Endothelial cell of umbilical vein (primary cell): ENCODE measurements at regions not wholly inside any gene's neighbourhood (a gene's known extent, or its start where the extent isn't known, plus 50 kb on each side); places are given as distances from the start of the nearest gene placed in this dataset.

ENCODE experiments used
- BruUV-seq: library from RNA; stranded (reverse); fragments of 400-500 nt; replicated peaks from 2 replicates; lab custom pipeline; 2021; lab: Mats Ljungman, UMichigan
- CTCF ChIA-PET: fragments of 300-600, 350-600 bp; sonication (Branson Sonifier 250); formaldehyde crosslinking; loops from one replicate; lab custom pipeline; 2021; ENCODE audit warnings: antibody characterized with exemption, inconsistent platforms; lab: Charles Lee
- POLR2A ChIA-PET: fragments of 300-600, 350-600 bp; sonication (Branson Sonifier 250); formaldehyde crosslinking; loops from one replicate; lab custom pipeline; 2021; ENCODE audit warnings: antibody characterized with exemption, inconsistent platforms; lab: Charles Lee
- DNase-seq: peaks from one replicate; pipeline ENCODE4 v3.0.0-alpha.2; 2011; ENCODE audit warnings: low read depth, low spot score
- FAIRE-seq: peaks from 2 replicates; lab custom pipeline; 2011; peaks lifted over from hg19 to GRCh38; lab: Jason Lieb, UNC
- H2AFZ ChIP-seq: 2 replicates; pipeline ENCODE4 v1.6.0; 2012; ENCODE audit warnings: low read depth, low read length, control low read depth, inconsistent platforms
- H3K27ac ChIP-seq: 2 replicates; pipeline ENCODE4 v1.5.1; 2011; ENCODE audit warnings: low read depth, mild to moderate bottlenecking, control low read depth, low read length, moderate library complexity; ENCODE audit not compliant: insufficient read depth
- H3K27me3 ChIP-seq, 2 experiments: 2 replicates each; pipeline versions ENCODE4 v1.6.0 to v1.6.1; 2011; ENCODE audit warnings: low read length in 2 of 2, mixed read lengths in 1 of 2; ENCODE audit not compliant: control insufficient read depth in 2 of 2, insufficient read depth in 2 of 2
- H3K36me3 ChIP-seq, 2 experiments: 2 replicates in 1 of 2; 3 replicates in 1 of 2; pipeline ENCODE4 v1.5.1; 2011; ENCODE audit warnings: low read length in 2 of 2, mild to moderate bottlenecking in 1 of 2, moderate library complexity in 1 of 2; ENCODE audit not compliant: control insufficient read depth in 2 of 2, insufficient read depth in 2 of 2; ENCODE audit errors: extremely low read depth in 1 of 2
- H3K4me1 ChIP-seq: 3 replicates; pipeline ENCODE4 v1.5.1; 2011; ENCODE audit warnings: mild to moderate bottlenecking, low read length; ENCODE audit not compliant: control insufficient read depth, insufficient read depth; ENCODE audit errors: extremely low read depth
- H3K4me2 ChIP-seq: 2 replicates; pipeline ENCODE4 v1.6.1; 2011; ENCODE audit warnings: low read length, control low read depth, mixed read lengths; ENCODE audit not compliant: insufficient read depth
- H3K4me3 ChIP-seq, 3 experiments: fragments of 200-600 bp in 1 of 3; sonication (generic), shearing (Covaris generic) in 1 of 3; replicated peaks in 1 of 3; 2 replicates each; pipeline ENCODE4 v1.5.1; 2011 to 2016; ENCODE audit warnings: control low read depth in 3 of 3, low read length in 3 of 3, mild to moderate bottlenecking in 2 of 3, inconsistent platforms in 1 of 3, low read depth in 1 of 3, moderate library complexity in 1 of 3; ENCODE audit not compliant: insufficient read depth in 1 of 3
- H3K79me2 ChIP-seq: 2 replicates; pipeline ENCODE4 v1.6.0; 2012; ENCODE audit warnings: low read length, inconsistent platforms; ENCODE audit not compliant: control insufficient read depth, insufficient read depth
- H3K9ac ChIP-seq: replicated peaks from 2 replicates; pipeline ENCODE3; 2011; ENCODE audit warnings: low read length, control low read depth; ENCODE audit not compliant: insufficient read depth; ENCODE audit errors: extremely low read depth
- H3K9me1 ChIP-seq: replicated peaks from 3 replicates; pipeline ENCODE4 v1.6.0; 2011; ENCODE audit warnings: mild to moderate bottlenecking, low read length; ENCODE audit not compliant: control insufficient read depth, insufficient read depth; ENCODE audit errors: extremely low read depth
- H3K9me3 ChIP-seq: replicated peaks from 2 replicates; pipeline ENCODE4 v1.5.1; 2012; ENCODE audit warnings: low read length, inconsistent platforms; ENCODE audit not compliant: control insufficient read depth, insufficient read depth
- H4K20me1 ChIP-seq: replicated peaks from 2 replicates; pipeline ENCODE3; 2011; ENCODE audit warnings: mild to moderate bottlenecking, low read length; ENCODE audit not compliant: control insufficient read depth, insufficient read depth; ENCODE audit errors: extremely low read depth
- CTCF ChIP-seq, 2 donors: IDR thresholded peaks; 1 replicate in 1 of 2; 2 replicates in 1 of 2; pipeline ENCODE4 v1.5.1; 2011; ENCODE audit warnings: low read length in 2 of 2, mild to moderate bottlenecking in 2 of 2, moderate library complexity in 2 of 2, control low read depth in 1 of 2, inconsistent platforms in 1 of 2, low read depth in 1 of 2; ENCODE audit not compliant: insufficient read depth in 1 of 2; ENCODE audit errors: extremely low read depth in 1 of 2
- EZH2 ChIP-seq: IDR thresholded peaks from 2 replicates; pipeline ENCODE4 v1.6.1; 2012; ENCODE audit warnings: borderline replicate concordance, low read depth, mild to moderate bottlenecking, moderate library complexity, low read length, inconsistent platforms; ENCODE audit not compliant: severe bottlenecking
- FOS ChIP-seq: IDR thresholded peaks from 2 replicates; pipeline ENCODE4 v1.6.1; 2011; ENCODE audit warnings: mild to moderate bottlenecking, low read length, moderate library complexity, borderline replicate concordance; ENCODE audit not compliant: insufficient read depth
- GATA2 ChIP-seq: IDR thresholded peaks from 2 replicates; pipeline ENCODE4 v1.7.0; 2011; ENCODE audit warnings: low read depth, mild to moderate bottlenecking, moderate library complexity, mixed read lengths, low read length; ENCODE audit not compliant: insufficient read length, insufficient read depth
- JUN ChIP-seq: IDR thresholded peaks from 2 replicates; pipeline ENCODE4 v1.6.1; 2011; ENCODE audit warnings: borderline replicate concordance, low read depth; ENCODE audit not compliant: insufficient read length, insufficient read depth
- MYC ChIP-seq: IDR thresholded peaks from one replicate; pipeline ENCODE4 v1.6.1; 2011; ENCODE audit warnings: mild to moderate bottlenecking, low read depth, low read length
- POLR2A ChIP-seq: IDR thresholded peaks from 2 replicates; pipeline ENCODE4 v1.6.1; 2012; ENCODE audit warnings: low read depth, mild to moderate bottlenecking, control low read depth, low read length
- POLR2AphosphoS5 ChIP-seq: IDR thresholded peaks from 2 replicates; pipeline ENCODE4 v1.6.1; 2012; ENCODE audit warnings: low read depth, mild to moderate bottlenecking, control low read depth, low read length, moderate library complexity; ENCODE audit not compliant: insufficient read depth
- dilution Hi-C: fragments of 300-500 bp; cut with MboI; formaldehyde crosslinking; loops from one replicate; pipeline ENCODE4 v1.15.0; 2019; ENCODE audit warnings: low sequenced_read_pairs; ENCODE audit not compliant: extremely low pct_ligation_motif_present
- intact Hi-C: fragments of 100-400 bp; cut with micrococcal nuclease; formaldehyde crosslinking; loops from one replicate; pipeline ENCODE4 v1.10.0; 2022
- TF ChIP-seq, protein P1 (sequence below): IDR thresholded peaks from 2 replicates; pipeline ENCODE4 v1.6.1; 2011; ENCODE audit not compliant: insufficient read depth, insufficient read length

DNA sequence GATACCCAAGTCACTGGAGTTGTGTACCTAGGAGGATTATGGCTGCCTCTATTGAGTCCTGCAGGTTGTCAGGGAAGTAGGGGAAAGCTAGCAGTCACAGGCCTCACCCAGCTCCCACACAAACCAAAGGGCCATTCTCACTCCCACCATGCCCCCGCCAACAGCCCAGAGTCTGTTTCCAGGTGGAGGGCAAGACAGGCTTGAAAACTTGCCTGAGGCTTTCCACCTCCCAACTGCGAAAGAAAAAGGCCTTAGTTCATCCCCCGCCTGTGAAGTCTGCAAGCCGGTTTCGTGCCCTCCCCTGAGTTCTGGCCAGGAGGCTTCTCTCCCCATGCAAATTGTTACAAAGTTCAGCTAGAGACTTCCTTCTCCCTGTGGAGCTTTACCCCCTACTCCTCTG is 270.3 kb downstream of the TXNL1 start:
- FAIRE-seq (no peak), DNase-seq (no peak)
- H3K4me3 ChIP-seq = no peak overlapping the region
- no peak overlapping the region for H2AFZ ChIP-seq
- H3K27ac ChIP-seq = no peak overlapping the region
- ChIA-PET POLR2A (no interaction called here), CTCF (no interaction called here)
- dilution Hi-C loops = no loop called here
- no peaks in the 10 kb centered on the region for H4K20me1 ChIP-seq
- H3K36me3 ChIP-seq = no peaks in the 10 kb centered on the region
- intact Hi-C loops = no loop called here
- no peak overlapping the region for H3K4me2 ChIP-seq
- no TSS peak for BruUV-seq
- no peaks in the 10 kb centered on the region for H3K27me3 ChIP-seq
- H3K9me1 ChIP-seq = no peaks in the 10 kb centered on the region
- no peaks in the 10 kb centered on the region for H3K4me1 ChIP-seq
- TF ChIP-seq GATA2 (no peak), FOS (no peak), POLR2A (no peak), POLR2AphosphoS5 (no peak), MYC (no peak), CTCF (IDR thresholded peaks at IDR 0.05; ENCODE audit: extremely low read depth in 1 of 2, insufficient read depth in 1 of 2, low read depth in 1 of 2, low read length in 2 of 2) (no peak), EZH2 (no peak), JUN (no peak)
- TF ChIP-seq, protein P1, sequence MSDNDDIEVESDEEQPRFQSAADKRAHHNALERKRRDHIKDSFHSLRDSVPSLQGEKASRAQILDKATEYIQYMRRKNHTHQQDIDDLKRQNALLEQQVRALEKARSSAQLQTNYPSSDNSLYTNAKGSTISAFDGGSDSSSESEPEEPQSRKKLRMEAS = no peak
- no peak overlapping the region for H3K9ac ChIP-seq
- no peaks in the 10 kb centered on the region for H3K9me3 ChIP-seq
- no peaks in the 10 kb centered on the region for H3K79me2 ChIP-seq
